ENCODE measurements at regions not wholly inside any gene's neighbourhood (a gene's known extent, or its start where the extent isn't known, plus 50 kb on each side); places are given as distances from the start of the nearest gene placed in this dataset.

- no peak for TF ChIP-seq CTCF (IDR thresholded peaks at IDR 0.05; ENCODE audit: control insufficient read depth, insufficient read depth, low read depth, low read length, missing control alignments)
Observed at GRCh38 chr15:95162531-95162930, 931.2 kb downstream of the MCTP2 start.

GRCh38 chr15:95162967-95163531 lies 931.7 kb downstream of the MCTP2 start:
- TF ChIP-seq CTCF (IDR thresholded peaks at IDR 0.05; ENCODE audit: control insufficient read depth, insufficient read depth, low read depth, low read length, missing control alignments) = no peak
- DNase-seq (ENCODE audit: low read depth) = peak; percentile 64
- no peak overlapping the region for H3K4me3 ChIP-seq (ENCODE audit: control insufficient read depth, low read depth, low read length)

More at GRCh38 chr15:95162531-95162930, 931.2 kb downstream of the MCTP2 start:
- no peak for DNase-seq (ENCODE audit: low read depth)
- H3K4me3 ChIP-seq (ENCODE audit: control insufficient read depth, low read depth, low read length) = no peak overlapping the region

GRCh38 chr15:95168152-95168551 lies 936.8 kb downstream of the MCTP2 start:
- H3K4me3 ChIP-seq (ENCODE audit: control insufficient read depth, low read depth, low read length) = no peak overlapping the region
- DNase-seq (ENCODE audit: low read depth) = no peak
- TF ChIP-seq CTCF (IDR thresholded peaks at IDR 0.05; ENCODE audit: control insufficient read depth, insufficient read depth, low read depth, low read length, missing control alignments) = no peak

- no peak for TF ChIP-seq CTCF (IDR thresholded peaks at IDR 0.05; ENCODE audit: control insufficient read depth, insufficient read depth, low read depth, low read length, missing control alignments)
- H3K4me3 ChIP-seq (ENCODE audit: control insufficient read depth, low read depth, low read length) = no peak overlapping the region
- no peak for DNase-seq (ENCODE audit: low read depth)
Observed at GRCh38 chr15:95168951-95169431, 937.6 kb downstream of the MCTP2 start.

GRCh38 chr15:95169541-95170459 lies 938.4 kb downstream of the MCTP2 start:
- H3K4me3 ChIP-seq (ENCODE audit: control insufficient read depth, low read depth, low read length) = peak overlapping the region; percentile 25
- no peak for DNase-seq (ENCODE audit: low read depth)
- TF ChIP-seq CTCF (IDR thresholded peaks at IDR 0.05; ENCODE audit: control insufficient read depth, insufficient read depth, low read depth, low read length, missing control alignments) = no peak

- TF ChIP-seq CTCF (IDR thresholded peaks at IDR 0.05; ENCODE audit: control insufficient read depth, insufficient read depth, low read depth, low read length, missing control alignments) = no peak
- no peak for DNase-seq (ENCODE audit: low read depth)
- H3K4me3 ChIP-seq (ENCODE audit: control insufficient read depth, low read depth, low read length) = no peak overlapping the region
Observed at GRCh38 chr15:95170561-95171380, 939.4 kb downstream of the MCTP2 start.

All from AG09309 (cell line).